PC-3 (cell line): ENCODE measurements at regions not wholly inside any gene's neighbourhood (a gene's known extent, or its start where the extent isn't known, plus 50 kb on each side); places are given as distances from the start of the nearest gene placed in this dataset.
"Not testable (repeated sequence)": the region's sequence is repeated elsewhere in the genome, so short reads cannot be mapped to it uniquely, and the experiment has no call there.

Experiments
- ATAC-seq: fragments of 200-7000 bp; cut with Tn5 transposase; 2 replicates; pipeline ENCODE4 v1.9.1; 2020; ENCODE audit warnings: mild to moderate bottlenecking, moderate library complexity
- BruUV-seq: library from RNA; stranded (reverse); fragments of 400-500 nt; replicated peaks from 2 replicates; lab custom pipeline; 2021; lab: Mats Ljungman, UMichigan
- CTCF ChIA-PET: fragments of 300-600 bp; sonication (Branson Sonifier 250); formaldehyde crosslinking; loops from one replicate; lab custom pipeline; 2022; ENCODE audit warnings: antibody characterized with exemption; lab: Charles Lee
- POLR2A ChIA-PET: fragments of 300-600 bp; sonication (Branson Sonifier 250); formaldehyde crosslinking; loops from one replicate; lab custom pipeline; 2022; ENCODE audit warnings: antibody characterized with exemption; ENCODE audit not compliant: unreplicated experiment; lab: Charles Lee
- DNase-seq: peaks from one replicate; pipeline ENCODE4 v3.0.0-alpha.2; 2015
- H2AFZ ChIP-seq: fragments of 300-600 bp; sonication (generic); 2 replicates; pipeline ENCODE4 v1.6.0; 2016; ENCODE audit warnings: antibody characterized with exemption, low read length
- H3F3A ChIP-seq: fragments of 300-600 bp; sonication (generic); one replicate; pipeline ENCODE4 v1.6.0; 2017; ENCODE audit warnings: antibody characterized with exemption, low read length, control low read depth, mild to moderate bottlenecking; ENCODE audit not compliant: unreplicated experiment
- H3K27ac ChIP-seq: fragments of 300-600 bp; sonication (generic); 2 replicates; pipeline ENCODE4 v1.5.1; 2016; ENCODE audit warnings: mild to moderate bottlenecking, low read length
- H3K27me3 ChIP-seq: fragments of 300-600 bp; sonication (generic); 2 replicates; pipeline ENCODE4 v1.6.1; 2016; ENCODE audit warnings: low read length, mixed read lengths
- H3K36me3 ChIP-seq: fragments of 300-600 bp; sonication (generic); 2 replicates; pipeline ENCODE4 v1.6.1; 2016; ENCODE audit warnings: low read depth, mixed run types, low read length, mixed read lengths
- H3K4me1 ChIP-seq: fragments of 300-600 bp; sonication (generic); 2 replicates; pipeline ENCODE4 v1.5.1; 2016; ENCODE audit warnings: low read length; ENCODE audit not compliant: insufficient read depth
- H3K4me2 ChIP-seq: fragments of 300-600 bp; sonication (generic); 2 replicates; pipeline ENCODE4 v1.6.0; 2016; ENCODE audit warnings: low read length
- H3K4me3 ChIP-seq: fragments of 300-600 bp; sonication (generic); 2 replicates; pipeline ENCODE4 v1.5.1; 2016; ENCODE audit warnings: mild to moderate bottlenecking, low read length, mixed read lengths
- H3K79me2 ChIP-seq: fragments of 300-600 bp; sonication (generic); 2 replicates; pipeline ENCODE4 v1.6.1; 2017; ENCODE audit warnings: low read length, mixed read lengths
- H3K9ac ChIP-seq: fragments of 300-600 bp; sonication (generic); 2 replicates; pipeline ENCODE4 v1.6.0; 2016; ENCODE audit warnings: mild to moderate bottlenecking, low read length
- H3K9me2 ChIP-seq: fragments of 300-600 bp; sonication (generic); replicated peaks from 2 replicates; pipeline ENCODE4 v1.6.1; 2016; ENCODE audit warnings: mixed run types, low read length, mixed read lengths
- H3K9me3 ChIP-seq: fragments of 300-600 bp; sonication (generic); 2 replicates; pipeline ENCODE4 v1.6.1; 2016; ENCODE audit warnings: low read length, mixed read lengths
- H4K20me1 ChIP-seq: fragments of 300-600 bp; sonication (generic); 2 replicates; pipeline ENCODE4 v1.6.1; 2016; ENCODE audit warnings: low read length, mixed read lengths
- intact Hi-C: fragments of 100-400 bp; cut with micrococcal nuclease; formaldehyde crosslinking; loops from 2 replicates; pipeline ENCODE4 v1.9.0; 2023

DNA sequence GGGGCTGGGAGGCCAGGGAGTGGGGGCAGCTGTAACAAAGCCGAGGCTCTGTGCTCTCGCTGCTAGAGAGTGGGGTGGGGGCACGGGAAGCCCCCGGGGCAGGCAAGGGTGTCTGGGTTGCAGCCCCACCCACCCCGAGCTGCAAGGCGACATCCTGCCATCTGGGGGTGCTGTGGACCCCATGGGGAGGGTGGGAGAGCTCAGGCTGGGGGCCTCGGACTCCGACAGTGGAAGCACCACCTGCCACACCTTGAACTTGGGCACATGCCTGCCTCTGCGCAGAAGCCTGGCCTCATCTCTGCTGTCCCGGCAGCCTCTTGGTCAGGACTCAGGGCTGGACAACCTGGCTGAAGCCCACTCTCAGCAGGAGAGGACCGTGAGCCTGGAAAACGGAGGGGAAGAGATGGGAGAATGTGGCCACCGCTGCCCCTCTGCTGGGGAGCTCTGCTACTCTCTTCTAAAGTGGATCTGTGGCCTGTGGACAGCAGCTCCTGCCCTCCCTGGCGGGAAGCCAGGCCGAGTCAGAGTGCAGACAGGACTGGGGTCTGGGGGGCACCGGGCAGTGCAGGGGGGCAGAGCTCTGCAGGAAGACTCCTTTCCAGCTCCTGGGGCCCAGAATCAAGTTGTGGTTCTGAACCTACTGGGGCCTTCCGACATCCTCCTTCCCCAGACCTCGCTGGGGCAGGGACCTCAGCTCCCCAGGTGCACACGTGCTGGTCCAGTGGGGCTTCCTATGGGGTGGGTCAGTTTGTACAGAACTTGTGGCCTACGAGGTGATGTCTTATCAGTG lies 207.2 kb downstream of the BANP start:
- H3K4me2 ChIP-seq, BruUV-seq, H3K79me2 ChIP-seq, H3K4me3 ChIP-seq, H3K27ac ChIP-seq, H3K9me2 ChIP-seq, CTCF ChIA-PET, H2AFZ ChIP-seq, DNase-seq, H3F3A ChIP-seq, H3K9me3 ChIP-seq, H4K20me1 ChIP-seq, H3K4me1 ChIP-seq, H3K27me3 ChIP-seq, intact Hi-C loops, H3K36me3 ChIP-seq, POLR2A ChIA-PET, H3K9ac ChIP-seq, ATAC-seq: not testable (repeated sequence)

DNA sequence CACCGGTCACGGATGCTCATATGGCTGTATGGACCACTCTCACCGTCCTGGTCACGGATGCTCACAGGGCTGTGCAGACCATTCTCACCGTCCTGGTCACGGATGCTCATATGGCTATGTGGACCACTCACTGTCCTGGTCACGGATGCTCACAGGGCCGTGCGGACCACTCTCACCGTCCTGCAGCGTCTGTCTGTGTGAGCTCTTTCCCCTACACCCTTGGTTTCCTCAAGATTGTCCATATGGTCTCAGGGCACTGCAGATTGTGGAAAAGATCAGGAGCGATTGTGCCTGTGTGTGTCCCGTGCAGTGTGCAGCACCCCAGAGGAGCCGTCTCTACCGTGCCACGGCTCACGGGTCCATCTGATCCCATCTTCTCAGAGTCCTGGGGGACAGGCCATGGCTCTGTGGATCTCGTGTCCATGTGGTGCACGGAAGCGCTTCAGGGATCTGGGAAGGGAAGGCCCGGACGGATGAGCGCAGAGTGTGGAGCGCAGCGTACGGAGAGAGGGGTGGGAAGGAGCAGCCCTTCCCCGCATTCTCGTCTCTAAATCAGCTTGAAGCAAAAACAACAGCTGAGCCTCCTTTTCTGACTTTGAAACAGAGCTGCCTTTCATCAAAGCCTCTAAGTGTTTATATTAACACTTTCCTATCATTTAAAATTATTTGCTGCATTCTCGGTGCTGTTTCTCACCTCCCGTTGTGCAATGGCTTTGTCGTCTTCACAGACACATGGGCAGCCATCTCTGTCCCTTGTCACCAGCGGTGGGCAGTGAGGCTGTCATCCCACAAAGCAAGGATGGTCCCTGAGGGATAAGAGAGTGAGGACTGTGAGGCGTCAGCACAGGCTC lies 208.0 kb downstream of the BANP start:
- POLR2A ChIA-PET, result not testable (repeated sequence)

GRCh38 chr16:88159897-88160335 lies 208.7 kb downstream of the BANP start:
- H3F3A ChIP-seq, H3K4me2 ChIP-seq, H3K79me2 ChIP-seq, DNase-seq, H2AFZ ChIP-seq, H3K9ac ChIP-seq, H3K9me3 ChIP-seq, H3K36me3 ChIP-seq, H3K4me1 ChIP-seq, H3K4me3 ChIP-seq, CTCF ChIA-PET, H4K20me1 ChIP-seq, ATAC-seq, intact Hi-C loops, BruUV-seq, H3K9me2 ChIP-seq, H3K27me3 ChIP-seq, POLR2A ChIA-PET, H3K27ac ChIP-seq: not testable (repeated sequence)

More for the DNA sequence above, 208.0 kb downstream of the BANP start:
- H3K9ac ChIP-seq, BruUV-seq, H3K9me2 ChIP-seq, intact Hi-C loops, H3F3A ChIP-seq, ATAC-seq, H3K4me2 ChIP-seq, H3K79me2 ChIP-seq, H3K9me3 ChIP-seq, DNase-seq, H4K20me1 ChIP-seq, H3K27me3 ChIP-seq, H3K27ac ChIP-seq, H3K4me1 ChIP-seq, H3K4me3 ChIP-seq, CTCF ChIA-PET, H2AFZ ChIP-seq, H3K36me3 ChIP-seq: not testable (repeated sequence)

GRCh38 chr16:88161191-88161590 lies 210.0 kb downstream of the BANP start:
- H3K27ac ChIP-seq, H3K27me3 ChIP-seq, CTCF ChIA-PET, BruUV-seq, DNase-seq, H3K9me2 ChIP-seq, ATAC-seq, H3K9me3 ChIP-seq, H2AFZ ChIP-seq, H3K4me3 ChIP-seq, H4K20me1 ChIP-seq, H3K4me2 ChIP-seq, POLR2A ChIA-PET, H3F3A ChIP-seq, H3K9ac ChIP-seq, H3K4me1 ChIP-seq, intact Hi-C loops, H3K36me3 ChIP-seq, H3K79me2 ChIP-seq: not testable (repeated sequence)

- H2AFZ ChIP-seq, DNase-seq, BruUV-seq, H3K4me2 ChIP-seq, ATAC-seq, H3K9me3 ChIP-seq, H4K20me1 ChIP-seq, H3K27ac ChIP-seq, H3K4me3 ChIP-seq, H3F3A ChIP-seq, CTCF ChIA-PET, H3K9me2 ChIP-seq, H3K27me3 ChIP-seq, intact Hi-C loops, H3K79me2 ChIP-seq, POLR2A ChIA-PET, H3K4me1 ChIP-seq, H3K9ac ChIP-seq, H3K36me3 ChIP-seq: not testable (repeated sequence)
Observed at GRCh38 chr16:88161623-88162275, 210.5 kb downstream of the BANP start.

- H3K9me2 ChIP-seq, H3K27me3 ChIP-seq, H3K4me3 ChIP-seq, intact Hi-C loops, H3K79me2 ChIP-seq, H4K20me1 ChIP-seq, H3F3A ChIP-seq, H3K27ac ChIP-seq, POLR2A ChIA-PET, H3K4me1 ChIP-seq, H3K4me2 ChIP-seq, H3K36me3 ChIP-seq, DNase-seq, H3K9ac ChIP-seq, BruUV-seq, ATAC-seq, CTCF ChIA-PET, H2AFZ ChIP-seq, H3K9me3 ChIP-seq: not testable (repeated sequence)
Observed at GRCh38 chr16:88162778-88163177, 211.5 kb downstream of the BANP start.
